H1 (cell line): ENCODE measurements at regions not wholly inside any gene's neighbourhood (a gene's known extent, or its start where the extent isn't known, plus 50 kb on each side); places are given as distances from the start of the nearest gene placed in this dataset.

Experiments used
- ASH2L ChIP-seq: fragments of 200-600, 300-600 bp; sonication (generic); IDR thresholded peaks from one replicate; pipeline ENCODE4 v1.7.1; 2017; ENCODE audit warnings: low read length
- ATF2 ChIP-seq: IDR thresholded peaks from 2 replicates; pipeline ENCODE4 v1.6.1; 2012; ENCODE audit warnings: low read length, inconsistent platforms
- CBX8 ChIP-seq: fragments of 300-800, 300-1000 bp; sonication (generic); IDR thresholded peaks from 2 replicates; pipeline ENCODE4 v1.7.1; 2016; ENCODE audit warnings: low read depth, low read length, borderline replicate concordance
- FOSL1 ChIP-seq: IDR thresholded peaks from 2 replicates; pipeline ENCODE4 v1.6.1; 2011; ENCODE audit warnings: mild to moderate bottlenecking, low read depth, low read length, moderate library complexity; ENCODE audit not compliant: insufficient read depth
- GTF2F1 ChIP-seq: IDR thresholded peaks from 2 replicates; pipeline ENCODE4 v1.6.1; 2012; ENCODE audit warnings: low read depth, low read length, improper control_type of control experiment, borderline replicate concordance
- HDAC6 ChIP-seq: IDR thresholded peaks from one replicate; pipeline ENCODE4 v1.7.1; 2012; ENCODE audit warnings: low read depth, mild to moderate bottlenecking, inconsistent platforms, low read length, moderate library complexity
- JUN ChIP-seq: IDR thresholded peaks from 2 replicates; pipeline ENCODE4 v1.6.1; 2011; ENCODE audit warnings: low read depth, mild to moderate bottlenecking, improper control_type of control experiment, low read length
- MAX ChIP-seq: IDR thresholded peaks from 2 replicates; pipeline ENCODE4 v1.6.1; 2012; ENCODE audit warnings: inconsistent platforms
- POLR2A ChIP-seq, 2 experiments: IDR thresholded peaks; 1 replicate in 1 of 2; 2 replicates in 1 of 2; pipeline ENCODE4 v1.6.1; 2011; ENCODE audit warnings: low read depth in 2 of 2, low read length in 2 of 2, mild to moderate bottlenecking in 2 of 2; ENCODE audit errors: control extremely low read depth in 1 of 2
- USF2 ChIP-seq: IDR thresholded peaks from 2 replicates; pipeline ENCODE4 v1.6.1; 2011; ENCODE audit warnings: low read length, improper control_type of control experiment

GRCh38 chr3:188104050-188104449 is 49.9 kb upstream of the LPP start (continued):
- TF ChIP-seq ATF2 (no peak), FOSL1 (no peak), HDAC6 (no peak), GTF2F1 (no peak), MAX (no peak), USF2 (no peak), POLR2A (IDR thresholded peaks at IDR 0.05; ENCODE audit: control extremely low read depth in 1 of 2, low read depth in 2 of 2, low read length in 2 of 2) (no peak), ASH2L (no peak), CBX8 (no peak), JUN (no peak)
- TF ChIP-seq, all 59 proteins: peak for 0
